Mesendoderm (in vitro differentiated cells): ENCODE measurements at regions not wholly inside any gene's neighbourhood (a gene's known extent, or its start where the extent isn't known, plus 50 kb on each side); places are given as distances from the start of the nearest gene placed in this dataset.

Experiments used
- DNase-seq: peaks from one replicate; pipeline ENCODE4 v3.0.0; 2013
- H2AK5ac ChIP-seq: 2 replicates; pipeline ENCODE4 v1.6.1; 2013; ENCODE audit warnings: low read length, inconsistent platforms
- H2BK120ac ChIP-seq: 2 replicates; pipeline ENCODE4 v1.6.1; 2013; ENCODE audit warnings: low read depth, mild to moderate bottlenecking, low read length, moderate library complexity, mixed read lengths
- H2BK15ac ChIP-seq: replicated peaks from 2 replicates; pipeline ENCODE4 v1.6.1; 2013; ENCODE audit warnings: low read depth, mild to moderate bottlenecking, moderate library complexity
- H2BK5ac ChIP-seq: 2 replicates; pipeline ENCODE4 v1.6.1; 2013; ENCODE audit warnings: low read length, inconsistent platforms
- H3K18ac ChIP-seq: 2 replicates; pipeline ENCODE4 v1.6.1; 2013; ENCODE audit warnings: mild to moderate bottlenecking, low read length, mixed read lengths
- H3K23ac ChIP-seq: one replicate; pipeline ENCODE4 v1.6.1; 2013; ENCODE audit warnings: low read length
- H3K27ac ChIP-seq: 2 replicates; pipeline ENCODE4 v1.5.1; 2013; ENCODE audit warnings: low read depth, mild to moderate bottlenecking, inconsistent platforms, low read length, moderate library complexity
- H3K27me3 ChIP-seq: 2 replicates; pipeline ENCODE4 v1.6.1; 2013; ENCODE audit warnings: low read length, control low read depth, mild to moderate bottlenecking, inconsistent platforms; ENCODE audit not compliant: insufficient read depth, poor library complexity
- H3K36me3 ChIP-seq: 2 replicates; pipeline ENCODE4 v1.6.1; 2013; ENCODE audit warnings: low read length, inconsistent platforms; ENCODE audit not compliant: control insufficient read depth, insufficient read depth
- H3K4ac ChIP-seq: one replicate; pipeline ENCODE4 v1.6.1; 2013; ENCODE audit warnings: low read depth, mild to moderate bottlenecking, low read length, moderate library complexity
- H3K4me1 ChIP-seq: 2 replicates; pipeline ENCODE4 v1.6.1; 2013; ENCODE audit warnings: low read depth, low read length, inconsistent platforms; ENCODE audit not compliant: control insufficient read depth
- H3K4me2 ChIP-seq: 2 replicates; pipeline ENCODE4 v1.6.1; 2013; ENCODE audit warnings: low read length
- H3K4me3 ChIP-seq: 2 replicates; pipeline ENCODE4 v1.5.1; 2013; ENCODE audit warnings: mild to moderate bottlenecking, low read length
- H3K56ac ChIP-seq: one replicate; pipeline ENCODE4 v1.6.1; 2013; ENCODE audit warnings: low read length
- H3K79me1 ChIP-seq: 2 replicates; pipeline ENCODE4 v1.6.1; 2013; ENCODE audit warnings: low read length, inconsistent platforms
- H3K79me2 ChIP-seq: 2 replicates; pipeline ENCODE4 v1.6.1; 2013; ENCODE audit warnings: mild to moderate bottlenecking, low read length; ENCODE audit not compliant: control insufficient read depth, insufficient read depth
- H3K9ac ChIP-seq: 2 replicates; pipeline ENCODE4 v1.6.1; 2013; ENCODE audit warnings: low read length, inconsistent platforms
- H4K5ac ChIP-seq: one replicate; pipeline ENCODE4 v1.6.1; 2013; ENCODE audit warnings: low read length
- H4K8ac ChIP-seq: one replicate; pipeline ENCODE4 v1.6.1; 2013; ENCODE audit warnings: low read depth, mild to moderate bottlenecking, control low read depth, low read length, moderate library complexity
- WGBS: extraction: QIAGEN DNeasy Blood & Tissue Kit; methylation state at CpG from one replicate; pipeline ENCODE4 v1.1.7; 2013; ENCODE audit warnings: low lambda C conversion rate, missing lambda C conversion rate; ENCODE audit not compliant: insufficient coverage; ENCODE audit errors: extremely low coverage; 5-methylcytosine and 5-hydroxymethylcytosine counted together

GRCh38 chr6:43891072-43891870 lies 121.3 kb downstream of the VEGFA start:
- Histone ChIP-seq H3K23ac (no peak overlapping the region), H3K4me3 (no peak overlapping the region), H2BK5ac (no peak overlapping the region), H3K18ac (no peak overlapping the region), H3K4me2 (peak overlapping the region; percentile 5), H3K79me2 (no peaks in the 10 kb centered on the region), H4K8ac (no peak overlapping the region), H3K4ac (no peak overlapping the region), H3K56ac (no peak overlapping the region), H2BK15ac (no peak overlapping the region), H2AK5ac (no peak overlapping the region), H3K27ac (no peak overlapping the region), H3K79me1 (no peaks in the 10 kb centered on the region), H3K9ac (no peak overlapping the region), H3K4me1 (peaks cover 7% of the 10 kb centered on the region), H3K36me3 (no peaks in the 10 kb centered on the region), H2BK120ac (no peak overlapping the region), H4K5ac (no peak overlapping the region), H3K27me3 (no peaks in the 10 kb centered on the region)
- whole genome bisulfite sequencing = no CpG with 5 or more reads among the region's 25 CpGs
- peak; percentile 37 for DNase-seq

- Histone ChIP-seq H3K9ac (no peak overlapping the region), H3K27ac (no peak overlapping the region), H4K5ac (no peak overlapping the region), H3K23ac (no peak overlapping the region), H2AK5ac (no peak overlapping the region), H3K4me2 (no peak overlapping the region), H3K4me1 (peaks cover 7% of the 10 kb centered on the region), H3K18ac (no peak overlapping the region), H4K8ac (no peak overlapping the region), H2BK5ac (no peak overlapping the region), H3K4me3 (no peak overlapping the region), H3K4ac (no peak overlapping the region), H3K79me2 (no peaks in the 10 kb centered on the region), H2BK120ac (no peak overlapping the region), H3K36me3 (no peaks in the 10 kb centered on the region), H3K27me3 (no peaks in the 10 kb centered on the region), H3K79me1 (no peaks in the 10 kb centered on the region), H2BK15ac (no peak overlapping the region), H3K56ac (no peak overlapping the region)
- no CpG with 5 or more reads among the region's 17 CpGs for whole genome bisulfite sequencing
- peak; percentile 41 for DNase-seq
Measured at GRCh38 chr6:43890197-43891062, 120.4 kb downstream of the VEGFA start.

GRCh38 chr6:43887906-43888683 lies 118.1 kb downstream of the VEGFA start:
- Histone ChIP-seq H3K27me3 (no peaks in the 10 kb centered on the region), H2BK15ac (no peak overlapping the region), H3K18ac (no peak overlapping the region), H3K4me1 (peaks cover 7% of the 10 kb centered on the region), H3K79me2 (no peaks in the 10 kb centered on the region), H2BK120ac (no peak overlapping the region), H3K27ac (no peak overlapping the region), H3K4ac (no peak overlapping the region), H3K36me3 (no peaks in the 10 kb centered on the region), H3K9ac (no peak overlapping the region), H2AK5ac (no peak overlapping the region), H3K56ac (peak overlapping the region; percentile 44), H3K23ac (no peak overlapping the region), H4K5ac (no peak overlapping the region), H2BK5ac (no peak overlapping the region), H3K4me3 (no peak overlapping the region), H3K4me2 (no peak overlapping the region), H3K79me1 (no peaks in the 10 kb centered on the region), H4K8ac (no peak overlapping the region)
- no CpG with 5 or more reads among the region's 17 CpGs for WGBS
- peak; percentile 64 for DNase-seq

- H2BK120ac ChIP-seq = no peak overlapping the region
- H2BK5ac ChIP-seq = no peak overlapping the region
- peak overlapping the region; percentile 17 for H3K56ac ChIP-seq
- no peak overlapping the region for H3K23ac ChIP-seq
- no peak overlapping the region for H2BK15ac ChIP-seq
- no peak overlapping the region for H4K5ac ChIP-seq
- H4K8ac ChIP-seq = no peak overlapping the region
- no peaks in the 10 kb centered on the region for H3K79me1 ChIP-seq
- no peak overlapping the region for H2AK5ac ChIP-seq
- peaks cover 7% of the 10 kb centered on the region for H3K4me1 ChIP-seq
- peak; percentile 40 for DNase-seq
- no peak overlapping the region for H3K4ac ChIP-seq
- H3K79me2 ChIP-seq = no peaks in the 10 kb centered on the region
- H3K4me3 ChIP-seq = no peak overlapping the region
- no peaks in the 10 kb centered on the region for H3K27me3 ChIP-seq
- no peaks in the 10 kb centered on the region for H3K36me3 ChIP-seq
- H3K9ac ChIP-seq = no peak overlapping the region
- no CpG with 5 or more reads among the region's 12 CpGs for WGBS
- H3K18ac ChIP-seq = no peak overlapping the region
- no peak overlapping the region for H3K27ac ChIP-seq
- no peak overlapping the region for H3K4me2 ChIP-seq
Measured at GRCh38 chr6:43887340-43887858, 117.4 kb downstream of the VEGFA start.

GRCh38 chr6:43886717-43887339 lies 116.8 kb downstream of the VEGFA start:
- H2BK15ac ChIP-seq = no peak overlapping the region
- H3K36me3 ChIP-seq = no peaks in the 10 kb centered on the region
- no peak overlapping the region for H4K5ac ChIP-seq
- no peak overlapping the region for H3K4me3 ChIP-seq
- no peak overlapping the region for H2BK120ac ChIP-seq
- no peak overlapping the region for H3K18ac ChIP-seq
- no peak overlapping the region for H3K4ac ChIP-seq
- no peak overlapping the region for H2BK5ac ChIP-seq
- H3K56ac ChIP-seq = no peak overlapping the region
- H3K23ac ChIP-seq = no peak overlapping the region
- H3K79me2 ChIP-seq = no peaks in the 10 kb centered on the region
- H3K27ac ChIP-seq = no peak overlapping the region
- no peak for DNase-seq
- no CpG with 5 or more reads among the region's 7 CpGs for WGBS
- H3K79me1 ChIP-seq = no peaks in the 10 kb centered on the region
- no peak overlapping the region for H4K8ac ChIP-seq
- no peaks in the 10 kb centered on the region for H3K27me3 ChIP-seq
- H3K9ac ChIP-seq = no peak overlapping the region
- H2AK5ac ChIP-seq = no peak overlapping the region
- H3K4me1 ChIP-seq = peaks cover 7% of the 10 kb centered on the region
- H3K4me2 ChIP-seq = no peak overlapping the region
